ENCODE measurements at regions not wholly inside any gene's neighbourhood (a gene's known extent, or its start where the extent isn't known, plus 50 kb on each side); places are given as distances from the start of the nearest gene placed in this dataset.

GRCh38 chr20:29296256-29297230 lies 1960.9 kb upstream of the DEFB115 start:
- Histone ChIP-seq H3K9ac (ENCODE audit: low read length in 5 of 5) (no peak overlapping the region), H3K27ac (ENCODE audit: low read depth, low read length) (no peak overlapping the region)

GRCh38 chr20:29297411-29298270 lies 1959.8 kb upstream of the DEFB115 start:
- Histone ChIP-seq H3K27ac (ENCODE audit: low read depth, low read length) (no peak overlapping the region), H3K27me3 (ENCODE audit: control insufficient read depth in 5 of 5, insufficient read depth in 4 of 5, low read length in 5 of 5) (no peaks in the 10 kb centered on the region), H3K9ac (ENCODE audit: low read length in 5 of 5) (no peak overlapping the region), H3K4me3 (ENCODE audit: low read depth in 1 of 5, low read length in 5 of 5) (peak overlapping the region in 1 of 5 donors; percentile 1), H3K4me1 (ENCODE audit: control insufficient read depth in 5 of 5, insufficient read depth in 5 of 5, low read length in 5 of 5) (no peaks in the 10 kb centered on the region), H3K36me3 (ENCODE audit: control insufficient read depth in 5 of 5, insufficient read depth in 5 of 5, low read length in 5 of 5) (no peaks in the 10 kb centered on the region), H3K9me3 (ENCODE audit: control insufficient read depth in 5 of 5, low read length in 5 of 5) (peaks cover 2 to 59% (median 25%) of the 10 kb centered on the region in 5 donors)

More at GRCh38 chr20:29296256-29297230, 1960.9 kb upstream of the DEFB115 start:
- Histone ChIP-seq H3K9me3 (ENCODE audit: control insufficient read depth in 5 of 5, low read length in 5 of 5) (peaks cover 2 to 54% (median 24%) of the 10 kb centered on the region in 5 donors), H3K4me1 (ENCODE audit: control insufficient read depth in 5 of 5, insufficient read depth in 5 of 5, low read length in 5 of 5) (no peaks in the 10 kb centered on the region), H3K4me3 (ENCODE audit: low read depth in 1 of 5, low read length in 5 of 5) (no peak overlapping the region), H3K36me3 (ENCODE audit: control insufficient read depth in 5 of 5, insufficient read depth in 5 of 5, low read length in 5 of 5) (no peaks in the 10 kb centered on the region), H3K27me3 (ENCODE audit: control insufficient read depth in 5 of 5, insufficient read depth in 4 of 5, low read length in 5 of 5) (no peaks in the 10 kb centered on the region)

- no peaks in the 10 kb centered on the region for H3K4me1 ChIP-seq (ENCODE audit: control insufficient read depth in 5 of 5, insufficient read depth in 5 of 5, low read length in 5 of 5)
- H3K9me3 ChIP-seq (ENCODE audit: control insufficient read depth in 5 of 5, low read length in 5 of 5) = peaks cover 2 to 63% (median 25%) of the 10 kb centered on the region in 5 donors
- H3K4me3 ChIP-seq (ENCODE audit: low read depth in 1 of 5, low read length in 5 of 5) = peak overlapping the region in 1 of 5 donors; percentile 1
- no peak overlapping the region for H3K9ac ChIP-seq (ENCODE audit: low read length in 5 of 5)
- no peaks in the 10 kb centered on the region for H3K36me3 ChIP-seq (ENCODE audit: control insufficient read depth in 5 of 5, insufficient read depth in 5 of 5, low read length in 5 of 5)
- no peaks in the 10 kb centered on the region for H3K27me3 ChIP-seq (ENCODE audit: control insufficient read depth in 5 of 5, insufficient read depth in 4 of 5, low read length in 5 of 5)
- no peak overlapping the region for H3K27ac ChIP-seq (ENCODE audit: low read depth, low read length)
Measured at GRCh38 chr20:29298271-29298590, 1959.2 kb upstream of the DEFB115 start.

GRCh38 chr20:29298759-29299613 lies 1958.5 kb upstream of the DEFB115 start:
- Histone ChIP-seq H3K9ac (ENCODE audit: low read length in 5 of 5) (no peak overlapping the region), H3K9me3 (ENCODE audit: control insufficient read depth in 5 of 5, low read length in 5 of 5) (peaks cover 2 to 67% (median 25%) of the 10 kb centered on the region in 5 donors), H3K4me3 (ENCODE audit: low read depth in 1 of 5, low read length in 5 of 5) (no peak overlapping the region), H3K27me3 (ENCODE audit: control insufficient read depth in 5 of 5, insufficient read depth in 4 of 5, low read length in 5 of 5) (no peaks in the 10 kb centered on the region), H3K4me1 (ENCODE audit: control insufficient read depth in 5 of 5, insufficient read depth in 5 of 5, low read length in 5 of 5) (no peaks in the 10 kb centered on the region), H3K27ac (ENCODE audit: low read depth, low read length) (no peak overlapping the region), H3K36me3 (ENCODE audit: control insufficient read depth in 5 of 5, insufficient read depth in 5 of 5, low read length in 5 of 5) (no peaks in the 10 kb centered on the region)

- H3K4me1 ChIP-seq (ENCODE audit: control insufficient read depth in 5 of 5, insufficient read depth in 5 of 5, low read length in 5 of 5) = no peaks in the 10 kb centered on the region
- H3K9me3 ChIP-seq (ENCODE audit: control insufficient read depth in 5 of 5, low read length in 5 of 5) = peaks cover 2 to 65% (median 25%) of the 10 kb centered on the region in 5 donors
- no peak overlapping the region for H3K27ac ChIP-seq (ENCODE audit: low read depth, low read length)
- no peaks in the 10 kb centered on the region for H3K36me3 ChIP-seq (ENCODE audit: control insufficient read depth in 5 of 5, insufficient read depth in 5 of 5, low read length in 5 of 5)
- H3K4me3 ChIP-seq (ENCODE audit: low read depth in 1 of 5, low read length in 5 of 5) = no peak overlapping the region
- no peak overlapping the region for H3K9ac ChIP-seq (ENCODE audit: low read length in 5 of 5)
- no peaks in the 10 kb centered on the region for H3K27me3 ChIP-seq (ENCODE audit: control insufficient read depth in 5 of 5, insufficient read depth in 4 of 5, low read length in 5 of 5)
Measured at GRCh38 chr20:29299811-29300578, 1957.5 kb upstream of the DEFB115 start.

DNA sequence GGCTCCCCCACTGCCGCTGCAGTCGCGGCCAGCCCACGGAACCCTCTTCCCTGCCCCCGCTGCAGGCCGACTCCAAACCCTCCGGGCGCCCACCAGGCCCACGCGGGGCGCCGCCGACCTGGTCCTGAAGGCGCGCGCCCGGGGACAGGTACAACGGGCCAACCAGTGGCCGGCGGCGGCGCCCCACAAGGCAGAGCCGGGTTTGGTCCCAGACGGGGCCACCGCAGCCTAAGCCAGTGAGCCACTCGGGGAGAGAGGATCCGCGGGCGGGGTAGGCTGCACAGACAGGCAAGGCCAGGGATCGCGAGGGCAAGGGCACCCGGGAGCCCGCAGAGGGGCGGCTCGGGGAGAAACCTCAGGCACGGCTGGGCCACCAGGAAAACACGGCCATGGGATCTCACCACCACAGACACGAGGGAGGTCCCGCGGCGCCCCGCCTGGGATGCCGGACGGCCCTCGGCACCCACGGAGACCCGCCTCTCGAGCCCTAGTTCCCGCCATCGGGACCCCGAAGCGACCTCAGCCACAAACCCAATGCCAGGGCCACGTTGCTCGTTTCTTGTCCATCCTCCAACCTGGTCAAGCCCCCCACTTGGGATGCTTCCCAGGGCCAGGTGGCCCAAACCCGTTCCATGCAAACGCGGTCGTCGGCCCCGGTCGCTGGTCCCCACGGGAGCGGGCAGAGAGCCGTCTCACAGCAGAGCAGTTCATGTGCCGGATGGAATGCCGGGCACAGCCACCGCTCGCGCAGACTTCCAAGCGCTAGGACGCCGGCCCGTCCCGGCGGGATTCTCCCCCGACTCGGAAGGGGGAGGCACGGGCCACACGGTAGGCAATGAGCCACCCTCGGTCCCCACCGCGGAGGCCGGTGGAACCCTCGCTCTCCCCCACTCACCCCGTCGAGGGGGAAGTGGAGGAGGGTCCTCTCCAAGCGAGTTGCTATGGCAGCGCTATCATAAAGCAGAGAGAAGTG lies 1956.6 kb upstream of the DEFB115 start:
- H3K9ac ChIP-seq (ENCODE audit: low read length in 5 of 5) = no peak overlapping the region
- H3K4me3 ChIP-seq (ENCODE audit: low read depth in 1 of 5, low read length in 5 of 5) = peak overlapping the region in 1 of 5 donors; percentile 14
- H3K27ac ChIP-seq (ENCODE audit: low read depth, low read length) = no peak overlapping the region
- H3K9me3 ChIP-seq (ENCODE audit: control insufficient read depth in 5 of 5, low read length in 5 of 5) = peaks cover 2 to 68% (median 25%) of the 10 kb centered on the region in 5 donors
- no peaks in the 10 kb centered on the region for H3K4me1 ChIP-seq (ENCODE audit: control insufficient read depth in 5 of 5, insufficient read depth in 5 of 5, low read length in 5 of 5)
- no peaks in the 10 kb centered on the region for H3K36me3 ChIP-seq (ENCODE audit: control insufficient read depth in 5 of 5, insufficient read depth in 5 of 5, low read length in 5 of 5)
- H3K27me3 ChIP-seq (ENCODE audit: control insufficient read depth in 5 of 5, insufficient read depth in 4 of 5, low read length in 5 of 5) = no peaks in the 10 kb centered on the region

GRCh38 chr20:29301624-29302259 lies 1955.7 kb upstream of the DEFB115 start:
- peaks cover 2 to 65% (median 19%) of the 10 kb centered on the region in 5 donors for H3K9me3 ChIP-seq (ENCODE audit: control insufficient read depth in 5 of 5, low read length in 5 of 5)
- no peaks in the 10 kb centered on the region for H3K27me3 ChIP-seq (ENCODE audit: control insufficient read depth in 5 of 5, insufficient read depth in 4 of 5, low read length in 5 of 5)
- H3K36me3 ChIP-seq (ENCODE audit: control insufficient read depth in 5 of 5, insufficient read depth in 5 of 5, low read length in 5 of 5) = no peaks in the 10 kb centered on the region
- peak overlapping the region in 1 of 5 donors; percentile 14 for H3K4me3 ChIP-seq (ENCODE audit: low read depth in 1 of 5, low read length in 5 of 5)
- H3K4me1 ChIP-seq (ENCODE audit: control insufficient read depth in 5 of 5, insufficient read depth in 5 of 5, low read length in 5 of 5) = no peaks in the 10 kb centered on the region
- no peak overlapping the region for H3K27ac ChIP-seq (ENCODE audit: low read depth, low read length)
- no peak overlapping the region for H3K9ac ChIP-seq (ENCODE audit: low read length in 5 of 5)

DNA sequence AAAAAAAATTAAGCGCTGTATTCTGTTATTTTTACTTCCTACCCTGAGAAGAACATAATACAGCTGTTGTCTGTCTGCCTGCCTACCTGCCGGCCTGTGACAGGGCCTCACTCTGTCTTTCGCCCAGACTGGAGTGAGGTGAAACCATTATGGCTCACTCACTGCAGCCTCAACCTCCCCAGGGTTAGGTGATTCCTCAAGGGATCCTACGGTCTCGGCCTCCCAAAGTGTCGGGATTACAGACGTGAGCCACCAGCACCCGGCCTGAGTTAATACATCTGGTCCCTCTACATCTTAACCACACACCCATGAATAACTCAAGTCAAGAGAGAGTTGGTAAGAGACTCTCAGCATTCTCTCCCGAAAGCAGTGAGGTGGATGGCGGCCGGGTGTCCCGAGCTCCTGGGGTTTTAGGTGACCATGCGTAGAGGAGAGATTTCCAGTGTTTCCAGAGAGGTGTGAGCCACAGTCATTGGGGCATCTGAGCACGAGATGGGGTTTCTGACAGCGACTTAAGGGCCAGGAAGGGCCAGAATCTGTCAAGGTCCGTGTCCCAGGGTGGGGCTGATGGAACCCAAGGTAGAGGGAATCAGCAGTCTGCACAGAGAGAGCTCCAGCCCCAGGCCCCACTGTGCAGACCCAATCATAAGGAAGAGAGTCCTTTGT lies 1954.4 kb upstream of the DEFB115 start:
- Histone ChIP-seq H3K27ac (ENCODE audit: low read depth, low read length) (no peak overlapping the region), H3K9ac (ENCODE audit: low read length in 5 of 5) (no peak overlapping the region), H3K4me1 (ENCODE audit: control insufficient read depth in 5 of 5, insufficient read depth in 5 of 5, low read length in 5 of 5) (no peaks in the 10 kb centered on the region), H3K9me3 (ENCODE audit: control insufficient read depth in 5 of 5, low read length in 5 of 5) (peaks cover 2 to 55% (median 14%) of the 10 kb centered on the region in 5 donors), H3K27me3 (ENCODE audit: control insufficient read depth in 5 of 5, insufficient read depth in 4 of 5, low read length in 5 of 5) (no peaks in the 10 kb centered on the region), H3K4me3 (ENCODE audit: low read depth in 1 of 5, low read length in 5 of 5) (no peak overlapping the region), H3K36me3 (ENCODE audit: control insufficient read depth in 5 of 5, insufficient read depth in 5 of 5, low read length in 5 of 5) (no peaks in the 10 kb centered on the region)

Measured in subcutaneous abdominal adipose tissue (tissue), 5 donors.